Body of pancreas (tissue), 4 donors: ENCODE measurements at regions not wholly inside any gene's neighbourhood (a gene's known extent, or its start where the extent isn't known, plus 50 kb on each side); places are given as distances from the start of the nearest gene placed in this dataset.

Experiments
- POLR2A ChIP-seq, 3 donors: fragments of 450-650 bp; IDR thresholded peaks; one replicate each; pipeline ENCODE4 v1.6.1; 2016; ENCODE audit warnings: antibody characterized with exemption in 3 of 3, mild to moderate bottlenecking in 2 of 3
- TF ChIP-seq, protein P1 (sequence below), 7 experiments: fragments of 450-650 bp in 4 of 7; fragments of 200-600 bp in 3 of 7; sonication (generic) in 3 of 7; IDR thresholded peaks; one replicate each; pipeline ENCODE4 v1.5.1; 2016 to 2019; ENCODE audit warnings: antibody characterized with exemption in 7 of 7

DNA sequence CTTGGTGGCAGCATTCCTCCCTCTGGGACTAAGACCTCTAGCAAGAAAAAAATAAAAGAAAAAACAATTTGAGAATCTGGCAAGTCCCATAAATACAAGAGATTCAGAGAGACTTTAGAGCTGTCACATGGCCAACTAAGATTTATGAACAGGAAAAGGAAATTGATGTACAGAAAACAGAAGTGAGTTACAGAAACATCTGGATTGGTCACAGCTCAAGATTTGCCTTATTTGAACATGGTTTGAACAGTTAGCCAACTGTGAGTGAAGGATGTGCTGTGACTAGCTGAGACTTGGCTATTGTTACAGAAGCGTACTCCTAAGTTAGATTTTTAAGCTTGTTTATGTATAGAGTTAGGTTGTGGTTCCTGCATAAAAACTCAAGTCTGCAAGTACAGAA lies 340.2 kb downstream of the SLCO4C1 start:
- TF ChIP-seq, protein P1, sequence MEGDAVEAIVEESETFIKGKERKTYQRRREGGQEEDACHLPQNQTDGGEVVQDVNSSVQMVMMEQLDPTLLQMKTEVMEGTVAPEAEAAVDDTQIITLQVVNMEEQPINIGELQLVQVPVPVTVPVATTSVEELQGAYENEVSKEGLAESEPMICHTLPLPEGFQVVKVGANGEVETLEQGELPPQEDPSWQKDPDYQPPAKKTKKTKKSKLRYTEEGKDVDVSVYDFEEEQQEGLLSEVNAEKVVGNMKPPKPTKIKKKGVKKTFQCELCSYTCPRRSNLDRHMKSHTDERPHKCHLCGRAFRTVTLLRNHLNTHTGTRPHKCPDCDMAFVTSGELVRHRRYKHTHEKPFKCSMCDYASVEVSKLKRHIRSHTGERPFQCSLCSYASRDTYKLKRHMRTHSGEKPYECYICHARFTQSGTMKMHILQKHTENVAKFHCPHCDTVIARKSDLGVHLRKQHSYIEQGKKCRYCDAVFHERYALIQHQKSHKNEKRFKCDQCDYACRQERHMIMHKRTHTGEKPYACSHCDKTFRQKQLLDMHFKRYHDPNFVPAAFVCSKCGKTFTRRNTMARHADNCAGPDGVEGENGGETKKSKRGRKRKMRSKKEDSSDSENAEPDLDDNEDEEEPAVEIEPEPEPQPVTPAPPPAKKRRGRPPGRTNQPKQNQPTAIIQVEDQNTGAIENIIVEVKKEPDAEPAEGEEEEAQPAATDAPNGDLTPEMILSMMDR (IDR thresholded peaks at IDR 0.05), result no peak
- TF ChIP-seq POLR2A (IDR thresholded peaks at IDR 0.05), result no peak
